ENCODE measurements at regions not wholly inside any gene's neighbourhood (a gene's known extent, or its start where the extent isn't known, plus 50 kb on each side); places are given as distances from the start of the nearest gene placed in this dataset.

- H3K4me3 ChIP-seq (ENCODE audit: low read length): no peak overlapping the region
- no peak for TF ChIP-seq CTCF (conservative IDR thresholded peaks at IDR 0.05; ENCODE audit: low read length)
- no peak for DNase-seq (ENCODE audit: low read depth)
Measured at GRCh38 chr4:3703677-3704521, 62.3 kb upstream of the ADRA2C start.

DNA sequence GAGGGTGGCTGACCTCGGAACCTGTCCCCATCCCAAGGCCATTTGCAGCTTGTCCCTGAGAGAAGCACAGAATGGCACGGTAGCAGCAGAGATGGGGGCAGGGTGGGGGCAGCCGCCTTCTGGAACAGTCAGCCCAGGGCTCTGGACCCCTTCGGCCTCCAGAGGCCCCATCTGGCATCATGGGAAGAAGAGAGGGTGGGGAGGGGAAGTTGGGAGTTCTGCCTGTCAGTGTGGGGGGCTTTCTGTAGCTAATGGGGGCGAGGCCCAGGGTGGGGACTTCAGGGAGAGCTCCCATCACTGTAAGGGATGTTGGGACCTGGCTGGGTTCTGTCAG, 62.9 kb upstream of the ADRA2C start:
- no peak overlapping the region for H3K4me3 ChIP-seq (ENCODE audit: low read length)
- no peak for DNase-seq (ENCODE audit: low read depth)

DNA sequence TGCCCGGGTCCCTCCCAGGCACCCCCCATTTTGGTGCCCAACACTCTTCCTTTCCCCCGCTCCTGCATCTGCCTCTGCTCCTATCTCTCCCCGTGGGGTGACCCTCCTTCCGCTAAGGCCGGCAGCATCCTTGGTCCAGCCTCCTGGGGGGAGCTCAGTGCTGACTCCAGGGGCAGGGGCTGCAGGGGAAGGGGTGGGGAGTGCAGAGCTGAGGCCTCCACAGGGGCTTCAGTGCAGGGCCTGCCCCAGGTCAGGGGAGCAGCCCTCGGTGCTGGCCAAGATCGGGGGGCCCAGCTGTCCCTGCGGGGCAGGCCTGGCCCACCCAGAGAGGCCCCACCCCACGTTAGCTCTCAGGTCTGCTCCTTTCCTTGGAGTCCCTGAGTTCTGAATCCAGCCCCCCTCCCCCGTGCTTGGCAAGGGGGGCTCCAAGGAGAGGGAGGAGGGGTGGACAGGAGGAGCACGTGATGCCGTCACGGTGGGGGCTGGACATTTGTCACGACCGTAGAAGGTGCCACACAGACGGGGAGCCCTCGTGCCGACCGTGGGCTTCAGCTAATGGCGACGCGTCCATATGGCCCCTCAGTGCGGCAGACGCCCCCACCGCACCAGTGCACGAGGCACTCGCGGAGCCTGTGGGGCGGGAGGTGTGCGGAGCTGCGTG, 63.5 kb upstream of the ADRA2C start:
- H3K4me3 ChIP-seq (ENCODE audit: low read length): no peak overlapping the region
- DNase-seq (ENCODE audit: low read depth): no peak
- no peak for TF ChIP-seq CTCF (conservative IDR thresholded peaks at IDR 0.05; ENCODE audit: low read length)

More for the DNA sequence above, 62.9 kb upstream of the ADRA2C start:
- no peak for TF ChIP-seq CTCF (conservative IDR thresholded peaks at IDR 0.05; ENCODE audit: low read length)

- no peak overlapping the region for H3K4me3 ChIP-seq (ENCODE audit: low read length)
- no peak for DNase-seq (ENCODE audit: low read depth)
- no peak for TF ChIP-seq CTCF (conservative IDR thresholded peaks at IDR 0.05; ENCODE audit: low read length)
Measured at GRCh38 chr4:3701736-3702560, 64.2 kb upstream of the ADRA2C start.

- TF ChIP-seq CTCF (conservative IDR thresholded peaks at IDR 0.05; ENCODE audit: low read length): no peak
- no peak for DNase-seq (ENCODE audit: low read depth)
- H3K4me3 ChIP-seq (ENCODE audit: low read length): no peak overlapping the region
Measured at GRCh38 chr4:3701271-3701734, 64.9 kb upstream of the ADRA2C start.

- TF ChIP-seq CTCF (conservative IDR thresholded peaks at IDR 0.05; ENCODE audit: low read length): no peak
- no peak for DNase-seq (ENCODE audit: low read depth)
- H3K4me3 ChIP-seq (ENCODE audit: low read length): no peak overlapping the region
Measured at GRCh38 chr4:3700736-3701135, 65.4 kb upstream of the ADRA2C start.
